Activated CD4-positive, alpha-beta T cell treated with anti-CD3 and anti-CD28 coated beads, Interleukin-2, amount 50 U/mL, for 1 hour (primary cell): ENCODE measurements at regions not wholly inside any gene's neighbourhood (a gene's known extent, or its start where the extent isn't known, plus 50 kb on each side); places are given as distances from the start of the nearest gene placed in this dataset.

Experiments used
- DNase-seq: peaks from one replicate; pipeline ENCODE4 v3.0.0-alpha.2; 2020

DNA sequence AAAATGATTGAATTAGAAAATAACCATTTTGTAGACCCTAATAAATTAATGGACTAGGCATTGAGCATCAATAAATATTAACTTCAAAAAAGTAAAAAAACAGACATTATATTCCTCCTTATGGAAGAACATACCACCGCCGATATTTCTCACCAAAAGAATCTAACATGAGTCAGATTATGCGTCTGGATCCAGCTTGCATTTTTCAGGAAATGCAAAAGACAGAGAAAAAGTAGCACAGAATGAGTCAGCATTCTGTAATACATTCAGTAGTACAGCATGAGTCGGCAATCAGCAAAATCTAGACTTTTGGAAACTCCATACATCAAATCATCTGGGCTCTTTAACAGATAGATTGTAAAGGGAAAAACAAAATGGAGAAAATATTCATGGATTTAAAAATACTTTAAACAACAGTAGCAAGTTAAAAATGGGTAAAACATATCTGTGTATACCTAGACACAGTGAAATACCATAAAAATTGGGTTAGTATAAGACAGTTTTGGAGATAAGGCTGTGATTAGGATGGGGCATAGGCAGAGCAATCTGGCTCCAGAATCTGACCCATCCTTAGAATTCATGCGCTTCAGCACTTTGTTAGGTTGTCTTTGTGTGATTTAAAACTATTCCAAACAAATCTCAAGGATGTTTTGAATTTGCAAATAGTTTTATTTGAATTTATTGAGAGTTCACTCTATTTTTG is 633.0 kb upstream of the FAM241A start:
- no peak for DNase-seq

DNA sequence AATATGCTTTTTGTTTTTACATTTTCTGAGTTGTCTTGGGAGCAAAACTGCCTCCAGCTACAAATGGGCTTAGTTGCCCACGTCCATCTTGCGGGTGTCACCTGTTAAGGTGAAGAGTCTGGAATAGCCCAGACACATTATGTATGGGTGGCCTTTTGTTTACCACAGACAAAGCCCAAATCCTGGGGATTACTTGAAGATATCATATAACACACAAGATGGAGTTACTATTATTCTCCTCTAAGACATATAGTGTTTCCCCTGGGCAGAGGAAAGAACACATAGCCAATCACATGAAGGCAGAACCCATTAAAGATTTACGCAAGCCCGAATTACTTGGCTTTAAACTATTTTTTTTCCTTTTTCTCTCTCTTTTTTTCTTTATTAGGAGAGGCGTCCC is 625.6 kb upstream of the FAM241A start:
- DNase-seq, result no peak

DNA sequence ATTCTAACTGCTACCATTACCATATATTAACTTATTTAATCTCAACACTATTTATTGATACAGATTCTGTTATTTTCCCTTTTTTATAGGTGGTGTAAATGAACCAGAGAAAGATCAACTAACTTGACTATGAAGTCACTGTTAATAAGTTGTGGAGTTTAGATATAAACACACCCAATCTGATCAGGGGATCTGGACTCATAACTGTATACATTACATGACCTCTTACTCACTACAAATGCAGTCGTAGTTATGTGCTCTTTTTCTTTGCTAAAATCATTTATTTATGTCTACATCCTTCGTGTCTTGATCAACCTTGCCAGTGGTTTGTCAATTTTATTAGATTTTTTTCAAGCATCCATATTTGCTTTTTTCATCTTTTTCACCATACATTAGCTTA is 614.8 kb upstream of the FAM241A start:
- DNase-seq, result no peak

DNA sequence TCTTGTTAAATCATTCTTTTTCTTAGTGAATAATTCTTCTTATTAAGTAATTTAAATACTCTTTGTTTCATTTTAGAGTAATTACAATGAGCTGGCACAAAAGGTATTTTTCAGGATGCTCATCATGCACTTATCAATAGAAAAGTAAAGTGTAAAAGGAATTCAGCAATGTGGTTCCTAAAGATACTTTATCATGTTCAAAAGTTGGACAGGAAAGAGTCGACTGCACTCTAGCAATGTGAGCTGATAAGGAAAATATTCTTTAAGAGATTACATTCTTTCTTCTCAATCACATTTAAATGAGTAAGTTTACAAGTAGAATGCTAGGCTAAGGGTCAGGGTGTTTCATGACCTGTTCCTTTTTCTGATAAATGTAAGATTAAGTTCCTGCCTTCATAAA is 609.5 kb upstream of the FAM241A start:
- DNase-seq, result no peak

DNA sequence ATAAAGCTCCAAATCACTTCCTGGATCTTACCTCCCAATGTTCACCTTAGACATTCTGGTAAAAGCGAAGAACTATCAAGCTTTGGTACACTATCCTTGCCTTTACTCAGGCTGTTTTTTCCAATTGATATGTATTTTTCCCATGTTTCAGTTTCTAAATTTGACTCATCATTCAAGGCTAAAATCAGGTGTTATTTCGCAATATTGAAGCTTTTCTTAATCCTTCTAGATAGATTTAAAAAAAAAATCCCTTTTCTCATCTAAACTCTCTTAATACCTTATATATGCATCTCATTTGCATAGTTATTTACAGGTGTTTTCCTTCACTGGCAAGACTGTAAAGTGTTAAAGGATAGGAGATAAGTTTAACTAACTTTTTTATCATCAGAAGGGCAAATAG is 608.1 kb upstream of the FAM241A start:
- DNase-seq, result no peak

DNA sequence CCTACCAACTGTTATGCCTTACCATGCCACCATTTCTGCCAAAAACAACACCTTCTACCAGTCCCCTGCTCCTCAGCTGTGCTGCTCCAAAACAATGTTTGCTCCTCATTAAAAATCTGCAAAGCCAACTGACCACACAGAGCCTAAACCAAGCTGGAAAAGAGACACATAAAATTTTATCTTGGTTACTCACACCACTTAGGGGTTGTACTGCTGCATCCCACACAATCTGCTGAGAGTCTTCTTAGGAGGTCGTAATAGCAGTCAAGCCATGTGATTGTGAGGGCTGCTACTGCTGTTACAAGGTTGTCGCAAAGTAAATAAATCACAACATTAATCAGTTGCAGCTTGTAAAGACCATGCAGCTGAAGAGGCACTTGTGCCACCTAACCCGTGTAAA is 607.4 kb upstream of the FAM241A start:
- no peak for DNase-seq

DNA sequence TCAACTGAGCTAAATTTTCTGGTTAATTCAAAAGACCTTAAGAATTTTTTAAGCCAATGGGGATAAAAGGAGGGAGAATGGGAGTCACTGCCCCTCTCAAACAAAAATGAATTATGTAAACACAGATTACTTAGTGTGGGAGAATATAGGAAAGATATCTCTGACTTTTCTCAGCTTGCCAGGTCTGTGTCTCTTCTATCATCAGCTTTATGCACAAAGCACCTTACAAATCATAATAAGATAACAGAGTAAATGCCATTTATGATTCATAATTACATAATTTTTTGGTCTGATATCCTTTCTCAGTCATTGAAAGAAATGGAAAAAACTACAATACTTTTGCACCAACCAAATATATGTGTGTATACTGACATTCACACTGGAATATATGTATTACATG is 604.6 kb upstream of the FAM241A start:
- no peak for DNase-seq

DNA sequence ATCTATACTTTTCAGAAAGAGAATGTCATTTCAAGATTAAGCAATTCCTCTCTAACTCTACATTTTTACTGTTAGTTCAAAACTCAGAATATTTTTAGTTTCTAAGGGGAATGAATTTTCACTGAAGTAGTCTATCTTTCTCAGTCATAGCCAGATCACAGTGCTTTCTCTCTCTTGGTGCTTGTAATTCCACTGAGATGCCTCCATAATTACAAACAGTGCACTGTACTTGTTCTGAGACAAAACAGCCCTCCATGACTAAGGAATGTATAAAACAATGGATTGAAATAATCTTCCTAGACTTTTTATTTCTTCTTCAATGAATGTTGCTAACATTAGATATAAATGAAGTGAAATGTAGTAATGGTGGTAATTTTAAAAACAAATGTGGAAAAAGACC is 603.2 kb upstream of the FAM241A start:
- no peak for DNase-seq

DNA sequence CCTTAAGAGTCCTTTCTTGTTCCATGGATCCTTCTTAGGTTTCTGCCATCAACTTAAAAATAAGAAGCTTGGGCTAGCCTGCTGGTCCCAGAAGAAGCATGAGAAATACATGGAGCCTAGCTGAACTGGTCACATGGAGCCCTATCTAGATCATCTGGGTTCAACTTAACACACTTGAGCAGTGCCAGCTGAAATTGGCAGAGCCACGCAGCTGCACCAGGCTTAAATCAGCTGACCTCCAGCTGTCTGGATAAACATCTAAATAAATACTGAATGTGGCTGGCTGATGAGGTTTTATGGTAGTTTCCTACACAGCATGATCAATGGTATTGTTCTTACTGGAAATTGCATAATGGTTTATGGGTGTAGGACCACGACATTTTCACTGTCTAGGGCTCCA is 598.4 kb upstream of the FAM241A start:
- no peak for DNase-seq

DNA sequence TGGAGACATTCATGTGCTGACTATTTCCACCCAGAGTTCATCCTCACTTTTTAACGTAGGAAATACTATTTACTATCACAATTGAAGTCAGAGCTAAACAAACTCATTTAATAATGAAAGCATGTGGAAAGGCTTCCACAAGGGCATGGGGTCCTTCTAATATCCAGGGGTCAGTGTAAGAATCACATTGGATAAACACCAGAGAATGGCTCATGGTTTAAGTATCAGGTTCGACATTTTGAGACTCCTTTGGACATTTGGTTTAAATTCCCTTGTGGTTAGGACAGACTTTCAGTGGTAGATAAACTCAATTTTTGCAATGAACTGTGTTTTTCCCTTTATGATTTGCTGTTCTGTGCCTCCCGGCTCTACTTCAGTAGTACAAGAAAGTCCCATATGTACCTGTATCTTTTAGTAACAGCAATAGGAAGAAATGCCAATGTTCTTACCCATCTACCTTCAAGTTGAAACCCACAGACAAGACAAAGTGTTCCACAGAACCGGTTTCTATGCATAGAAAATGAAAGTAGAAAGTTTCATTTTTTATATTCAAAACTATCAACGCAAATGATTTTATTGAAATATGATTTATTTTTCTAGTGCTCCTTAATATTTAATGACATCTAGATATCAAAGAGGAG is 589.0 kb upstream of the FAM241A start:
- no peak for DNase-seq

DNA sequence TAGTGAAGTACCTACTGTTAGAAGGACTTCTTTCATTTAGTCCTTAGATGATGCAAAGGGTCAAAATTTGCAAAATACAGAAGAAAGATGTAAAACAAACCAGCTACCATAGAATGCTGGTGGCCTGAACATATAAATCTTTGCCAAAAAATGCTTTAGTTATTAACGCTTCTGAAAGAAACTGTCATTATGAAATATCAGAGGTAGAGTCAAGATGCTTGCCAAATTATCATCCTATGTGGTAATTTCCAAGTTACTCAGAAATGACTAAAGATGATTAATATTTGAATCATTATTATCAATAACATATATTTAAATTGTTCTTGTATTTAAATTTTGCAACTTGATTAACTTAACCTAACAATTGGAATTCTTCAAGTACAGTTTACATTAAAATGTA is 588.4 kb upstream of the FAM241A start:
- DNase-seq, result no peak

DNA sequence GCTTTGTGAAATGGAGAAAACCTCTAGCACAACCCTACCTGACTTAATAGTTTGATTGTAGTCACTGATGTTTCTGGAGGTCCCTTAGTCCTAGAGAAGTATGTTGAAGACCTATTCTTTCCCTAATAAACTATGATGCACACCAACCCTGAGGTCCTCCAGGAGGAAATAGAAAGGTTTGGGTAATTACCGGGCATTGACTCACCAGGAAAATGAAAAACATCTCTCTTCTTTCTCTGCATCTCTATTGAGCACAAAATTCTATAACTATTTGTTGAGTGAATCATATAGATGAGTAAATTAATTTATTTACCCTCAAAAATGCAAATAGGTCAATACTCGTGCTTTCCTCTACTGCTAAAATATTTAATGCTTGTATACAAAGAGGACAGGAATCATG is 582.4 kb upstream of the FAM241A start:
- no peak for DNase-seq

DNA sequence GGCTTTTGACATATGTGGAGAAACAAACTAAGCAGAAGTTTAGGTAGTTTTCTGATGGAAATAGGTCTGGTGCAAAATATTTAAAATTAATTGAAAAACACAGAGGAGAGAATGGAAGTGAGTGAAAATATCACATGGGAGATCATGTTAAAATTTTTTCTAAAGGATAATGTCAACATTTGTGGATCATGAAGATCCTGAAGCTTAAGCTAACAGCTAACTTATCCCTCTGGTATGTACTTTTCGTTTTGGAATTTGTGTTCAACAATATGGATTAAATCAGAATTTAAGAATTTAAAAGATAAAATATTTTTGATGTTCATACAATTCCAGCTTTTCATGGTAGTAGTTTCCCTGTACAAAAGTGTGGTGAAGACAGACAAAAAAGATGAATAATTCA is 572.8 kb upstream of the FAM241A start:
- DNase-seq, result no peak

DNA sequence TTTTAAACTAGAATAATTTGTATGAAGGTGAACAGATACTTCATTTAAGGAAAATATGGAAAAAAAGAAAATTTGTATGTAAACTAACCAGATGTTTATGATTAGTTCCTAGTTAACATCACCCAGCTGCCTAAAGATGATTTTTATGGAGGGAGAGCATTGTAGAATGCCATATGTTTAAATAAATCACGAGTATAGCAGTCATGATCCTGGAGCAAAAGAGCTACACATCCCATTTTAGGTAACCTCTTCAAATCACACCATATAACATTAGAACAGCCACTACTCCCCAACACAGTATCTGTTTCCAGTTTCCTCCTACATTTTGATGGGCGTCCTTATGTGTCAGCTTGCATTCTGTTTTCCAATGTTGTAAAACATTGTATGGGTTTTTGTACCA is 571.9 kb upstream of the FAM241A start:
- DNase-seq, result no peak

DNA sequence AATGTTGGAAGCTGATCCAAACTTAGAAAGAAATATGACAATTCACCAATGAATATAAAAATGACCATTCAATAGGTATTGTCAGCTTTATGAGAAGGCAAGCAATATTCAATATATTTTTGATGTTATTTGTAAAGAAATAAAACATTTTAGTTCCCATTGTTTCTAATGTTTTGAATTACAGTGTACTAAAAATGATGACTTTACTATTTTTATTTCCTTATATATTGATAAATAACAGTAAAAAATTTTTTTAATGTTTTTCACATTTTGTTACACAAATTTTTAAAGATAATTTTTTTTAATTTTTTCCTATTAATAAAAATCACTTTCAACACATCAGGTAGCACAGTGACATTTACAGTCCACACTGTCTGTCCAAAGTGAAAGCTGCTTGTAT is 565.5 kb upstream of the FAM241A start:
- DNase-seq, result no peak

DNA sequence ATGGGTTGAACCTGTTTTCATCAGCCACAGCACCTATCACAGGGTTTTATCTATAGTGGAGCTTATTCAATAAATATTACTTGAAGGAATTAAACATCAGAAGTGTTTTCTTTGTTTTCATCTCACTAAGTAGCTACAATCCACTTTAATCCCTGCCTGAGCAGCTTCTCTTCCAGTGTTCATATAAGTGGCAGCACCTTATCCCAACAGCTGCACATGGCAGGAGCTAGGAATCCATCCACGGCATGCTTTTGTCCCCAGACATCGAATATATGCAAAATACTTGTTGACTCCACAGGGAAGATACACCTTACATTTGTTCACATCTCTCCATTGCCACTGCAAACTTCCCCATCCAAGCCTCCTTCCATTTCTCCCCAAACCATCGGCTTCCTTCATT is 549.8 kb upstream of the FAM241A start:
- DNase-seq, result no peak

DNA sequence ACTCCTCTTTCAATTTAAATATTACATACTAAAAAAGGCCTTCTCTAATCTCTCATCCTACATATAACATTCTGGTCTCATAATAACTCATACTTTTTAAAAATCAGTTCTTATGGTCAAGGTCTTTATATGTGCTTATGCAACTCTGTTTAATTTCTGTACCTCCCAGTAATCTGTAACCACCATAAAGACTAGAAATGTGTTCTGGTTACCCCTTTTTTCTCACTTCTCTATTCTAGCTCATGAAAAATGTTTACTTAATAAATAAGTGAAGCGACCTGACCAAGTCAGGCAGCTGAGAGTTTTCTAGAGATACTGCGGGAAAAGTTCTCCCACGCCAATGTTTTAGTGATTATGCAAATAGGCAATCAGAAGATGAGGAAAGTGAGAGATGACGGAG is 548.8 kb upstream of the FAM241A start:
- DNase-seq, result no peak

DNA sequence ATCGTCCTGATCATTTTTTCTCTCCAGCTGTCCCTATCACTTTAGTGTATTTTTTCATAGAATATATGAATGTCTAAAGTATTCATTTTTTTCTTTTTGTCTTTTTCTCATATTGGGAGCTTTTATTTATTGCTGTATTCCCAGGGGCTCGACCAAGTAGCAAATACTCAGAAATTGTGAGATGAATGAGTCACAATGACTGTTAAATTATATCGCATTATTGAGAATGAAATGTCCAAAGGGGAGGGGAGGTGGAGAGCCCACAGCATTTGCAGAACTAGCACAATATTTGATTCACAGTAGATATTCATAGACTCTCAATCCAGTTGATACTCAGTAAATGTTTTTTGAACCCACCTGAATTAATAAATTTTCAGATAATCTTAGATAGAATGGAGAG is 543.6 kb upstream of the FAM241A start:
- no peak for DNase-seq

DNA sequence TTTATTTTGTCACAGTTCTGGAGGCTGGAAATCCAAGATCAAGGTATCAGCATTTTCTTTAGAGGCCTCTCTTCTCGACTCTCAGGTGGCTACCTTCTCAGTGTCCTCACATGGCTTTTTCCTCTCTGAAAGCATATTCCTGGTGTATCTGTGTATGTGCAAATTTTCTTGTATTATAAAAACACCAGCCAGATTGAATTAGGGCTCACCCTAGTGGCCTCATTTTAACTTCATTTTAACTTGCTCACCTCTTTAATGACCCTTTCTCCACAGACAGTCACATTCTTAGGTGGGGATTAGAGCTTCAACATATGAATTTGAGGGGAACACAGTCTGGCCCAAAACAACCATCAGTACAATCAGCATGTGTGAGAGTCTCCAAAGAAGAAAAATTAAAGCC is 542.4 kb upstream of the FAM241A start:
- DNase-seq, result no peak

DNA sequence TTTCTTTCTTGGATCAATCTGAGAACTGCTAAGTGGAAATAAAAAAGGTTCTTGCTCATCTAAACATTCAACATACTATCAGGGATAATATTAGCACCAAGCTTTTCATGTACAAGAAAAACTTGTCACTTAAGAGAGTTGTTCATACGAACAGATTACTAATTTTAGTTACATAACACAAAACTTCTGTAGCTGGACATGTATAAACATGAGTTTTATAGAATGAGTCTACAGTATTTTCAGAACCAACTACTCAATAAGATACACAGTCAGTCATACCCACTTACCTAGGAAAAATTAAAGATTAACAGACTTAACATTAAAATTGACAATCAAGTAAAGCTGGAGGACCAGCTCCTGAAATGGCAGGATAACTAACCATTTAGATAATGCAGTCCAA is 540.1 kb upstream of the FAM241A start:
- DNase-seq, result no peak

DNA sequence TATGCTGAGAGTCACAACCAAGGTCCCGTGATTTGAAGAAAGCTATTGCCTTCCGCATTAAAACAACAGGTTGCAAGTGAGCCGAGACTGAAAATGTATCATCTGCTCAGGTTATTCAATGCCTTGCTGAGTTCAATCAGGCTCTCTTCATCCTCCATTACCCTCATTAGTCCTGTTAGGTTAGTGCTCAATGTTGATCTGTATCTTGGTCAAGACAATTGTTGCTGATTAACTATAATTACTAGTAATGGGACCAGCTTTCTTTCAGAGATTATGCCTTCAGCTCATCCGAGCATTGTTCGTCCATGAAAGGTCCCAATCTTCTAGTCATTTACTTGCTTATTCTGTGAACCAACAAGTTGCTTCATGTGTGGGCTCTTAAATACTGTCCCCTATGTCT is 534.6 kb upstream of the FAM241A start:
- no peak for DNase-seq

DNA sequence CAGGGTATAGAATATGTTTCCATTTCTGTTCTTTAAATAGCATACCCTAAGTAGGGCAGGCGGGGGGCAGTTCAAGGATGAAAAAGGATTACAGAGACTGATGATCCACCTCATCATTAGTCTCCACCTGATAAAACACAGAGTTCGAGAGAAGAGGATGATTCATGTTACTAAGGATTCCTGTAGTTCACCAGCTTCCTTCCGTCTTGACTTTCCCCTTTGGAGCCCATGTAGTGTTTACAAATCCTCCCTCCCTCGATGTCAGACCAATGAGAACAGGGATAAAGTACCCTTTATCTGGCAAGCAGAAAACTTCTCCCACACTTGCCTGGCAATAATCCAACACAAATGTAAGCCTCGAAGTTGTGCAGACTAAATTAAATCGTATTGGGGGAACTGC is 526.3 kb upstream of the FAM241A start:
- no peak for DNase-seq

DNA sequence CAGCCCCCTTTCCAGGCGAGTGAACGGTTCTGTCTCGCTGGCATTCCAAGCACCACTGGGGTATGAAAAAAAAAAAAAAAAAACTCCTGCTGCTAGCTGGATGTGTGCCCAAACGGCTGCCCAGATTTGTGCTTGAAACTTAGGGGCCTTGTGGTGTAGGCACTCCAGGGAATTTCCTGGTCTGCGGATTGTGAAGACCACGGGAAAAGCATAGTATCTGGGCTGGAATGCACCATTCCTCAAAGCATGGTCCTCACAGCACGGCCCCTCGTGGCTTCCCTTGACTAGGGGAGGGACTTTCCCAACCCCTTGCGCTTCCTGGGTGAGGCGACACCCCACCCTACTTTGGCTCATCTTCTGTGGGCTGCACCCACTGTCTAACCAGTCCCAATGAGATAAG is 516.8 kb upstream of the FAM241A start:
- DNase-seq, result no peak

DNA sequence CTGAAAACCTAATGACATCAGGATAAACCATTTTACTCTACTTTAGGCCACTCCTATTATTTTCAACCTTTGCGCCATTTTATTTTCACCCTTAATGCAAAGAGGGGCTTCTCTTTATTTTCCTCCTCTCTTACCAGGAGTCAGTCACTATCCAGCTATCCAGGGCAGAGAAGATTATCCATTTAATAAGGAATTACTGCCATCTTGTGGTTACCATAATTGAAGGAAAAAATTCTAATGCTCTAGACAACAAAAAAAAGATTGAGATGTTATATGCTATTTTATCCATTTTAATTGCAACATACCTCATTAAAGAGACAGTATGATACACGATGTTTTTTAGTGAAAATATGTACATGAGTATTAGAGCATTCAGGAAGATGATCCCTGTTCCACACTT is 514.5 kb upstream of the FAM241A start:
- DNase-seq, result no peak
